Endothelial cell of umbilical vein (primary cell): ENCODE measurements at regions not wholly inside any gene's neighbourhood (a gene's known extent, or its start where the extent isn't known, plus 50 kb on each side); places are given as distances from the start of the nearest gene placed in this dataset.

Experiments
- EZH2 ChIP-seq: IDR thresholded peaks from 2 replicates; pipeline ENCODE4 v1.6.1; 2012; ENCODE audit warnings: borderline replicate concordance, low read depth, mild to moderate bottlenecking, moderate library complexity, low read length, inconsistent platforms; ENCODE audit not compliant: severe bottlenecking
- FOS ChIP-seq: IDR thresholded peaks from 2 replicates; pipeline ENCODE4 v1.6.1; 2011; ENCODE audit warnings: mild to moderate bottlenecking, low read length, moderate library complexity, borderline replicate concordance; ENCODE audit not compliant: insufficient read depth
- GATA2 ChIP-seq: IDR thresholded peaks from 2 replicates; pipeline ENCODE4 v1.7.0; 2011; ENCODE audit warnings: low read depth, mild to moderate bottlenecking, moderate library complexity, mixed read lengths, low read length; ENCODE audit not compliant: insufficient read length, insufficient read depth
- JUN ChIP-seq: IDR thresholded peaks from 2 replicates; pipeline ENCODE4 v1.6.1; 2011; ENCODE audit warnings: borderline replicate concordance, low read depth; ENCODE audit not compliant: insufficient read length, insufficient read depth
- MYC ChIP-seq: IDR thresholded peaks from one replicate; pipeline ENCODE4 v1.6.1; 2011; ENCODE audit warnings: mild to moderate bottlenecking, low read depth, low read length
- POLR2A ChIP-seq: IDR thresholded peaks from 2 replicates; pipeline ENCODE4 v1.6.1; 2012; ENCODE audit warnings: low read depth, mild to moderate bottlenecking, control low read depth, low read length
- POLR2AphosphoS5 ChIP-seq: IDR thresholded peaks from 2 replicates; pipeline ENCODE4 v1.6.1; 2012; ENCODE audit warnings: low read depth, mild to moderate bottlenecking, control low read depth, low read length, moderate library complexity; ENCODE audit not compliant: insufficient read depth
- TF ChIP-seq, protein P1 (sequence below): IDR thresholded peaks from 2 replicates; pipeline ENCODE4 v1.6.1; 2011; ENCODE audit not compliant: insufficient read depth, insufficient read length
- TF ChIP-seq, protein P2 (sequence below), 2 donors: IDR thresholded peaks; 1 replicate in 1 of 2; 2 replicates in 1 of 2; pipeline ENCODE4 v1.5.1; 2011; ENCODE audit warnings: low read length in 2 of 2, mild to moderate bottlenecking in 2 of 2, moderate library complexity in 2 of 2, control low read depth in 1 of 2, inconsistent platforms in 1 of 2, low read depth in 1 of 2; ENCODE audit not compliant: insufficient read depth in 1 of 2; ENCODE audit errors: extremely low read depth in 1 of 2

DNA sequence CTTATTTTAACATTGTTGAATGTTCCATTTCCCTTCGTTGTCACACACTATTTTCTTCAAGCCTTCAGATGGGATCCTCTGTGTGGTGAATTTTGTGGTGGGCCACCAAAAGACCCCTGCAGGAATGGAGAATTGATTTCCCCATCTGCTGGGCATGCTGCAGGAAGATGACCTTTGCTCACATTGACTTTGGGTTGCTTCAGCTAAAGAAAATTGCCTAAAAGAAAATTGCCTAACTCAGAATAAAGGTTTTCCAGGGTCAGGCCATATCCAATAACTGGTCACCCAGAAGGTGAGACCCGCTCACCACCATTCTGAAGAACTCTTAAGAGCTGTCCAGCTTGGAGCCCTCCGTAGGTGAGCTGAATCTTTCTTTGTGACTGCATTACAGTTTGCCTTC, 192.5 kb downstream of the CDH7 start:
- TF ChIP-seq POLR2AphosphoS5 (no peak), POLR2A (no peak), GATA2 (no peak), EZH2 (no peak), JUN (no peak), FOS (no peak), MYC (no peak)
- TF ChIP-seq, protein P1, sequence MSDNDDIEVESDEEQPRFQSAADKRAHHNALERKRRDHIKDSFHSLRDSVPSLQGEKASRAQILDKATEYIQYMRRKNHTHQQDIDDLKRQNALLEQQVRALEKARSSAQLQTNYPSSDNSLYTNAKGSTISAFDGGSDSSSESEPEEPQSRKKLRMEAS = no peak
- TF ChIP-seq, protein P2, sequence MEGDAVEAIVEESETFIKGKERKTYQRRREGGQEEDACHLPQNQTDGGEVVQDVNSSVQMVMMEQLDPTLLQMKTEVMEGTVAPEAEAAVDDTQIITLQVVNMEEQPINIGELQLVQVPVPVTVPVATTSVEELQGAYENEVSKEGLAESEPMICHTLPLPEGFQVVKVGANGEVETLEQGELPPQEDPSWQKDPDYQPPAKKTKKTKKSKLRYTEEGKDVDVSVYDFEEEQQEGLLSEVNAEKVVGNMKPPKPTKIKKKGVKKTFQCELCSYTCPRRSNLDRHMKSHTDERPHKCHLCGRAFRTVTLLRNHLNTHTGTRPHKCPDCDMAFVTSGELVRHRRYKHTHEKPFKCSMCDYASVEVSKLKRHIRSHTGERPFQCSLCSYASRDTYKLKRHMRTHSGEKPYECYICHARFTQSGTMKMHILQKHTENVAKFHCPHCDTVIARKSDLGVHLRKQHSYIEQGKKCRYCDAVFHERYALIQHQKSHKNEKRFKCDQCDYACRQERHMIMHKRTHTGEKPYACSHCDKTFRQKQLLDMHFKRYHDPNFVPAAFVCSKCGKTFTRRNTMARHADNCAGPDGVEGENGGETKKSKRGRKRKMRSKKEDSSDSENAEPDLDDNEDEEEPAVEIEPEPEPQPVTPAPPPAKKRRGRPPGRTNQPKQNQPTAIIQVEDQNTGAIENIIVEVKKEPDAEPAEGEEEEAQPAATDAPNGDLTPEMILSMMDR (IDR thresholded peaks at IDR 0.05; ENCODE audit: extremely low read depth in 1 of 2, insufficient read depth in 1 of 2, low read depth in 1 of 2, low read length in 2 of 2) = no peak
